Non-pigmented ciliary epithelial cell (primary cell): ENCODE measurements at regions not wholly inside any gene's neighbourhood (a gene's known extent, or its start where the extent isn't known, plus 50 kb on each side); places are given as distances from the start of the nearest gene placed in this dataset.
"Not testable (repeated sequence)": the region's sequence is repeated elsewhere in the genome, so short reads cannot be mapped to it uniquely, and the experiment has no call there.

Experiments
- DNase-seq: peaks from one replicate; pipeline ENCODE4 v3.0.0-alpha.2; 2010; ENCODE audit warnings: low read depth

DNA sequence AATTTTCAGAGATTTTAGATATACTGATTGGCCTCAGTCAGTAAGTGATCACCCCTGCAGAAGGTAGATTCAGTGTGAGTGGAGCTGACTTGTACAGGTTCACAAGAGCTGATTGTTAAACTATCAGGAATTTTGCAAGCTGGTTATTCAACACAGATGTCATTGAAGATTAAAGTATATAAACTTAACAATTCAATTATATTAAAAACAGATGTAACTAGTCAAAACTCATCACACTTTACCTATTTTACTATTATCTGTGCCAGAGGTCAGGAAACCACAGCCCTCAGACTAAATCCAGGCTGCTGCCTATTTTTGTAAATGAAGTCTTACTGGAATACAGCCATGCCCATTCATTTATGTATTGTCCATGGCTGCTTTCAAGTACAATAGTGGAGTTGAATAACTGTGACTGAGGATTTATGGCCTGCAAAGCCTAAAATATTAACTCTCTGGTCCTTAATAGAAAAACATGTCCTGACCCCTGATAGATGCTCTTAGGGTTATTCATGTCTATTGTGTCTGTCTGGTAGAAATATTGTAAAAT lies 429.3 kb upstream of the PDZRN3 start:
- DNase-seq, result no peak

DNA sequence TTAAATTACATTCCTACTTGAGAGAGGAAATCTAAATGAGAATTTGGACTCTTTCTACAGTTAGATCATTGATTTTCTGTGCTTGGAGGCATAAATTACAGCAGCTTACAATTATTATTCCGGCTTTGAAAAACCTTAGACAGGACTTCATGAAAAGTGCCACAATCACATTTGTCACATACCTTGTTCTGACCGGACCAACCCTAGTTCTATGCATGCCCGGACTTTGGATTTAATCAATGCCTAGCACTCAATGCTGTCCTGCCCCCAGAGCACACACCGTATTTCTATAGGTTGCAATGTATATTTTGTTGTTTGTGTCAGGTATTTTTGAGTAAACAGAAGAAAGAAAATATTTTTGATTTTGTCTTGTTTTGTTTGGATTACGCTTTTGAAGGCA lies 424.7 kb upstream of the PDZRN3 start:
- DNase-seq, result no peak

DNA sequence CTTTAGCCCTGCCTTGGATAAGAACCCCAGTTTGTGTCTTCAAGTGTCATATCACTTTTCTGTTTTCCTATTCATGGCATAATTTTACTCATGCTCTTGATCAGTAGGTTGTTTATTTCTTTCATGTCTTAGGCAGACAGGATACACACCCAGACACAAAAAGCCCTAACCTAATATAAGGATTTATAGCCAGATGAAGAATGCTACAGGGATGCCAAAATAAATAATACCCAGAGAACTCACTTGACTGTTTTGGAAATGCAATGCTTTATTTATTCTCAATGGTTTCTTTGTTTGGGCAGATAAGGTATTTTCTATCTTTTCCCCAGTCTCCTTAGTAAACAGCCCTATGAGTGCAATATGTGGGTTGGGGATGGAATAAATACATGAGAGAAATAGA lies 424.0 kb upstream of the PDZRN3 start:
- no peak for DNase-seq

DNA sequence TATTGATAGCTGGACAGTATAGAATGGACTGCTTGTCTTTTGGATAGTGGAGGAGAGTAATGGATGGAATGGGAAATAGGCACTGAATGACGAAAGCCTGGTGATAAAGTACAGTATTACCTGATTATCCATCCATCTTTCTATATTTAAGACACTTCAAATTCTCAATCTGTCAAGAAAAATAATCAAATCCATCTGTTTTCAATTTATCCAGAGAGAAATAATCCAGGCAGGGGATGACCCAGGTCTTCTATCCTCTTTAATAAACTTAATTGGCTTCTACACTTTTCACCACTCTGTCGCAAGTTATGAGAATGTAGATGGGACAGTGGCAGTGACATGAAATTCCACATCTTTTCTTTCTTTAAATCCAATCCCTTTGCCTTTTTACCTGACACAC lies 420.3 kb upstream of the PDZRN3 start:
- no peak for DNase-seq

DNA sequence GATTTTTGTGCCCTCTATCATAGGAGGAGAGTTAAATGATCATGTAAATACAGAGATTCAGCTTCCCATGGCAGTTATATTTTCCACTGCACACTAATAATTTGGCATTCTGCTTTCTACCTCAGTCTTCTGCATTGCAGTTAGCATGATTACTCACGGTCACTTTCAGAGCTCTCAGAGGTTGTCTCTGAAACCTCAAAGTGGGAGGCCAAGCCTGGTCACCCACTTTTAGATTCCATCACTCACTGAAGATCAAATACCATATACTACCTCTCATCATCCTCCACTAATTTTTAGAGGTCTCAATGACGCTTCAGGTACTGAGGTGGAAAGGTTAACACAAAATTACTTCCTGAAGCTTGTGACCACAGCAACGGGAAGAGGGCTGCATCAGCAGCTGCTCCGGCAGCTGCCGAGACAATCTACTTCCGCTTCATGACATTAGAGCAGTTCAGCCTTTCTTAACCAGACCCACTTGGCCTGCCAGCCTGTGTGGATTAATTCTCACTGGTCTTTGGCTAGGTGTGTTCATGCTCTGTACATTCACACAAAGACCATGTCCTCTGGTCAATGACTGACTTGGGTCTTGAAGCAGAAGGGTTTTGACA lies 416.4 kb upstream of the PDZRN3 start:
- no peak for DNase-seq

DNA sequence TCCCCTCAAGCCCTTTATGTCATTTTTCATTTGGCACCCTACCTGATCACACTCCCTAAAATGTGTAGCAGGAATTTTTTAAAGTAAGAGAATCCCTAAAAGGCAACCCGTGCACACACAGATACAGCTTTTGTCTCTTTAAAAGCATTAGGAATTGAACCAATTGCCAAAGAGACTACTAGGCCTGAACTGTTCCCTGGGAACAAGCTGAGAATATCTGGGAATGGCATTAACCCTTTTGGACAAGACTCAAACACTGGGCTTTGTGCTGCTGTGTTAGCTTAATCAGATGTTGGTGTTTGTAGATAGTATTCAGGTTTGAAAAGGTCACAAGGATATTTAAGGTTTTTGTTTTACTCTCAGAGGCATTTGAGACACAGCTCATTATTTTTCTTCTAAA lies 414.4 kb upstream of the PDZRN3 start:
- DNase-seq, result no peak

DNA sequence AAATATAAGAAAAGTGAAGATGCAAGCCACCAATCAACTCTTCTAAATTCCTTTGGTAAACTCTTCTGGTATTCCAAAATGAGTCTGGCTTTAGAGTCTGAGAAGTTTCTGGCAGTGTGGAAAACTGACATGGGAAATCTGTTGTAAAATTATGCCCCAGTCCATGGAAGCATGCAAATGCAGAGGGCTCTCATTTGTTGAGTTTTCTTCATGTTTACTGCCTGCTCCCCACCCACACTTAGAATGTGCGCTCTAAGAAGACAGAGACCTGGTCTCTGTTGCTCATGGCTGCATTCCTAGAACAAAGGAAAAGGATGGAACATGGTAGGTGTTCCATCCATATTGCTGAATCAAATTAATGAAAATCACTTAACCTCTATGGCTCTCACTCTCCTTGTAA lies 411.8 kb upstream of the PDZRN3 start:
- DNase-seq, result no peak

DNA sequence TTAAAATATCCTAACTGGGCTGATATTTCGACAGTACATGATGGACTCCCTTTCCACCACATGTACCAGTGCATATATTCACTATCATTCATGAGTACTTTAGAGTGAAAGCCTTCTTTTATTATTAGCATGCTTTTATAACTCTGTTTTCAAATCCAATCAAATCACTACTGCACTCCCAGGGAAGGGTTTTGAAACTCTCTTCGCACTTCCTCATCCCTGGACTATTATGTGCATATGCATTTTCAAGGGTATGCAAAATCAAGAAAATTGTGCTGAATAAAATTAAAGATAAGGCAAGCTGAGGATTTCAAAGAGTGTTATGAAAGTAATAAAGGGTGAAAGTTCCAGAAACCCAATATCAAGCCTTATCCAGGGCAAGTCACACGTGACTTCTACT lies 411.4 kb upstream of the PDZRN3 start:
- no peak for DNase-seq

DNA sequence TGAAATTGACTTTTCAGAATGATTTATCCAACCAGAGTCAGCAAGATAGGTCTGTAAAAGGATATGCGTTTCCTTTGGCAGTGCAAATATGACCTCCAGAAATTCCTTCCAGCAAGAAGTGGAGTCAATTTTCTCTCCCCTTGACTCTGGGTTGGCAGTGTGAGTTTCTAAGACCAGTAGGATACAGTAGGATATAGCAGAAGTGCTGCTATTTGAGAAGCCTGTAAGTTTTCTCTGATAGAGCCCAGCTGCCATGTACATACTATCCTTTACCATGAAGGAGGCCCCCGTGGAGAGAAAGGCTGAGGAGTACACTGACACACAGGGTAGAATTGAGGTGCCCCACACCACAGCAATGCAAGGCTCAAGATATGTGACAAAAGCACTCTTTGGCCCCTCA lies 409.1 kb upstream of the PDZRN3 start:
- no peak for DNase-seq

DNA sequence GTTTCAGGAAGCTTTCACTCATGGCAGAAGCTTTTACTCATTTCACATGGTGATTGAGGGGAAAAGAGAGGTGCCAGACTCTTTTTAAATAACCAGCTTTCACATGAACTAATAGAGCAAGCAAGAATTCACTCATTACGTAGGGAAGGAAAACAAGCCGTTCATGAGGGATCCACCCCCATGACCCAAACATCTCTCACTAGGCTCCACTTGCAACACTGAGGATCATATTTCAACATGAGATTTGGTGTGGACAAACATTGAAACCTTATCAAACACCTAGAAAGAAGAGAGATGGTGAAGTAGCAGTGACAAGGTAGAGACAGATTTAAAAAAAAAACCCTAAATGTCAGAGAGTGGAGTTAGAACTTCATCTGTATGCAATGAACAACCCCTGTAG lies 408.6 kb upstream of the PDZRN3 start:
- no peak for DNase-seq

DNA sequence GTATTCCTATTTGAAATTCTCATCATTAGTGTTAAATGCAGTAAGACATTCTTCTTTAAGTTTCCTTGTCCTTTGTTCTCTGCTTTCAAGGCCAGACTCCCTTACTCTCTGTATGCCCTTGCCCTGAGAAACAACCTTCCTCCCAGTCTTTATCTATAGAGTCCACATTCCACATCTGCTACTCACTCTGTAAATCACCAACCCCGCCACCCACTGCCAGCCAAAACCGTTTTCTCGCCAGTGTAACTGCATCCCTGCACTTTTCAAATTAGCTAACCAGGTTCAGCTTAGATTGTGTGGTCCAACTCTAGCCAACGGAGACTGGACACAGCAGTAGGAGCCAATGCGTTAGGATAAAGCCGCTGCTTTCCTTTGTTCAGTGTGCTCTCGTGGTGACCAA lies 402.4 kb upstream of the PDZRN3 start:
- DNase-seq, result no peak

DNA sequence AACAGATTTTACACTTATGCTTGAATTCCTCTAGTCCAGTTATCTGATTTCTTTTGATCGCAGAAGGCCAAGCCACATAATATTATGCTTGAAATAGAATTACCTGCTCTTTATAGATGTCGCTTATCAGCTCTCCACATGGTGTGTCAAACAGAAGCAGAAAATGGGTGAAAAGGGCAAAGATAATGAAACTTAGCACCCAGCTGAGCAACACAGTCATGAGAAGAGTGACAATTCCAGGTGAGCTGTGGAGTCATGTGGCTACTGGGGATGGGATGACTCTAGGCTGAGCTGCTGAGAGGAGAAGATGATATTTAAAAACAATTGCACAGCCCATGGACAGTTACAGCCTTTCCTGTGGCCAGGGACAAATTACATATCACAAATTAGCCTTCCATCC lies 398.7 kb upstream of the PDZRN3 start:
- DNase-seq, result no peak

DNA sequence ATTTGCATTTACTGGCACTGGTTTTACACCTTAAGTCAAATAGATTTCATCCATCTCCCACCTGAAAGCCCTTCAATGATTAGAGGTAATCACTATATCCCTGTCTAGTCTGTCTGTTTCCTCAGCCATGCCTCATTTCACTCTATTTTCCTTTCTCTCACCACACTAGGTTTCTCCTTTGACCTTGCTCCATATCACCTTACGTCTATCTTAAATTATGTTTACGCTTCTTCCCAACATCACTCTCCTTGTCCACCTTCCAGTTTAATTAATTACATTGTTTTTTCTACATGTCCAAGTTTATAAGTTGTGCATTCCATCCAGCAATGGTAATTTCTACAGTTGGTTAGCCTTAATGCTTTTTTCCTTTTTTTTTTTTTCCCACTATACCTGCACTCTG lies 396.7 kb upstream of the PDZRN3 start:
- DNase-seq, result no peak

DNA sequence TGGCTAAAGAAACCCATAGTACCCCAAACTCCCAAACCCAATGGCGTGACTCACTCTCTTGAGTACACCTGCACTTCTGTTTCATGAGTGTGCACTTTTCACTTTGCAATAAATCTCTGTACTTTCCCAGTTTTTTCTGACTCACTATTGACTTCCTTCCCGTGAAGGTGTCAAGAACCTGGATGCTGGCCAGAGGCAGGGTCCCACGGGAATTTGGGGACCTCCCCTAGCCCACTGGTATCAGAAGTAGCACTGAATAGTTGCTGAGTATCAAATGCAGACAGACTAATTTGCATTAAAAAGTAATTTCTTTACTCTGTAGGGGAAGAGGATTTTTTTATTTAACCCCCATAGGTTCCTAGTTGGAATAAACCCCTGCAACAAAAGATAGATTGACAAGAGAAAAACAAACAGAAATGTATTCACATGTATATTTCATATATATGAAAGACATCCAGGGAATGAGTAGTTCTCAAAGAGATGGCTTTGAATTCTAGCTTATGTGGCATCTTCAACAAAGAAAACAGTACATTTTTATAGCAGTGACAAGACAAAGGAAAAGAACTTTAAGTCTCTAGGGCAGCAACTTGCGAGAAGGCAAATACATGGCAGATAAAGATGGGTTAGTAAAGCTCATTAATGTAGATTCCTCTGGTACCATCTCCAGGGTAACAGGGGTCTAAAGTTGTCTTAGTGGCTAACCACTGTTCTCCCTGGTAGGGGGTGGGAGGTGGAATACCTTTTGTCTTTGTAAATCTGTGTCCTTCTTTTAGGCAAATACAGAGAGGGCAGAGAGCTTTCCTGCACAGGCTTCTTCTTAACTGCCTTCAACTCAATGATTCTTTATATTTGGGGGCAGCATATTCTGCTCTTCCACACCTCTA lies 385.5 kb upstream of the PDZRN3 start:
- no peak for DNase-seq

DNA sequence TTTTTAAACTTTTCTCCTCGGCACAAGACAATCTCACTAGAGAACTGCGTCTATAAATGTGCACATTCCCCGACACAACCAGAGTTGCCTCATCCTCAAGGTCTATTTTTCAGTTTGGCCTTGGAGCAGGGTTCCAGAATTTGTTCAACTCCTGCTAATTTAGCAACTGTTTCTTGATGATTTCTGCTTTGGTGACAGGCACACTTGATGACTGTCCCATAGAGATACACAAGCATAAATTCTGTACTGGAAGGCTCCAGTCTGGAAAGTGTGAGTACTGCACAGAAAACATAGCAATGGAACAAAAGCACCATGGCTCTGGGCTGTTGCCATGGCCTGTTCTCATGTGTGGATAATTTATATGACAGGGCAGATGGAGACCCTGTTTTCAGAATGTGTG lies 379.6 kb upstream of the PDZRN3 start:
- DNase-seq, result no peak

DNA sequence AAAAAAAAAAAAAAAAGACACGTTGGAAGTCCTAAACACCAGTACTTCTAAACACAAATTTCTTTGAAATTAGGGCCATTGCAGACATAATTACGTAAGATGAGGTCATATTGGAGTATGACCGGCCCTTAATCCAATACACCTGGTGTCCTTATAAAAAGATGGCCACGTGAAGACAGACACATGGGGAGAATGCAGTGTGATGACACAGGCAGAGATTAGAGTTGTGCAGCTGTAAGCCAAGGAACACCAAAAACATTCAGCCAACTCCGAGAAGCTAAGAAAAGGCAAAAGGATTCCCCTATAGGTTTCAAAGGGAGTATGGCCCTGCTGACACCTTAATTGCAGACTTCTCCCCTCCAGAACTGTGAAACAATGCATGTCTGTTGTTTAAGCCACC lies 379.0 kb upstream of the PDZRN3 start:
- no peak for DNase-seq

DNA sequence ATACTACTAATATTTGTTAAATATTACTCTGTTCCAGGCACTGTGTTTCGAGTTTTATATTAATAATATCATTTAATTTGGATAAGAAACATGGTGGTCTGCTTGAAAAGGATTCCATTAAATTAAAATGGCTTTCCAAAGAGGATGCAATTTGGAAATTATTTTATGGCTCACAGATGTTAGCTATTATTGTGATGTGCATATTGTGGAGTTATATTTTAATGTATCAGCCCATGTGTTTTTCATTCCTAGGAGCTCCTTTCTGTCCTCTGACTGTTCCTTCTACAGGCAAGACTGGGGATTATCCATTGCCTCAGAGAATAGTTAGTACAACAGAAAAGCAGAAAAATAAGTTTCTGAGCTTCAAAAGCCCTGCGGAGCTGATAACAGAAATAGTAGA lies 376.7 kb upstream of the PDZRN3 start:
- DNase-seq, result no peak

DNA sequence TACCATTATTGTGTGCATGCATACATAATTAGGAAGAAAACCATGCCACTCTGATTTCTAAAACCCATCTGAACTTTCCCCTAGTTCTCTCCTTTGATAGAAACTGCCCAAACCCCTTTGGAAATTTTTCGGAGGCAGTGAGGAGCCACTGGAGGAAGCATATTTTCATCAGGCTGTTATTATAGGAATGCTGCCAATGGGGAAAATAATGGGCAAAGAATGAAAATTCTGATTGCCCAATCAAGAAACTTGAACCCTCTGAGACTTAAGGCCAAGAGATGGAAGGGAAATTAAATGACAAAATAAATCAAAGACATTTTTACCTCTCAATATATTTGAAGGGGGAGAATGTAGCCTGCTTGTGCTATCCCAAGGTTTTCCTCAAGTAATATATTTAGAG lies 376.0 kb upstream of the PDZRN3 start:
- DNase-seq, result no peak

DNA sequence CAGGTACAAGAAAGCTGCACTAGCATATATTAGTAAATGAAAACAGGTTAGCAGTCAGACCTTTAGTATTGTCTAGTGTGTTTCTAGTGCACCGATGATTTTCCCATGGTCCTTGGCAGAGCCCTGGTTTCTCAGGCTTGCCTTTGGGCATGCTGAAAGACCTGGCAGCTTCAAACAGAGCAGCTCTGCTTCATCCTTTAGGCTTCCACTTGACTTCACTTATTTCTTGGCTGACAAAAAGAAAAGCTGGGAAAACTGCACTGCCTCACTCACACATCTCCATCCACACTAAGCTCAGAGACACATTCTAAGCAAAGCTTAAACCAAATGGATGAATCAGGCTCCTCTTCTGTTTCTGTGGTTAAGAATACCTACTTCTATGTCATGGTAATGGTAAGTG lies 374.8 kb upstream of the PDZRN3 start:
- DNase-seq, result no peak

DNA sequence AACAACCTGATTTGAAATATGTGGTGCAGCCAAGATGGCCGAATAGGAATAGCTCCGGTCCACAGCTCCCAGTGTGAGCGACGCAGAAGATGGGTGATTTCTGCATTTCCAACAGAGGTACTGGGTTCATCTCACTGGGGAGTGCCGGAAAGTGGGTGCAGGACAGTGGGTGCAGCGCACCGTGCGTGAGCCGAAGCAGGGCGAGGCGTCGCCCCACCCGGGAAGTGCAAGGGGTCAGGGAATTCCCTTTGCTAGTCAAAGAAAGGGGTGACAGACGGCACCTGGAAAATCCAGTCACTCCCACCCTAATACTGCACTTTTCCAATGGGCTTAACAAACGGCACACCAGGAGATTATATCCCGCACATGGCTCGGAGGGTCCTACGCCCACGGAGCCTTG lies 365.9 kb upstream of the PDZRN3 start:
- not testable (repeated sequence) for DNase-seq

DNA sequence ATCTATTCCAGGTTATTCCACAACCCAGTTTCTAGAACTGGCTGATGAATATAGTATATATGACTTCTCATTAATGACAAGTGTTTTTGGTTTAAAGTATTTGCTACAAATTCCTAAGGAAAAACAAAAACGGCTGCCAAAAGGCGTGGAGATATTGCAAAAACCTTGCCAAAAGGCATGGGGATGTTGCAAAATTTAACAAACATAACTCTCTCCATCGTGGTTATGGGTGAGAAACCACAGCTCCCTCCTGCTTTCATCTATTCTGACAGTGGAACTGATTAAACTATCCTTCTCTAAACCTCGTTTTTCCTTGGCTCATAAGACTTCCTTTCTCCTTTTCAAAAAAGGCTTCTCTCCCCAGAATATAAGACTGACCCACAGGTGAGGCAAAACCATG lies 342.0 kb upstream of the PDZRN3 start:
- DNase-seq, result no peak

DNA sequence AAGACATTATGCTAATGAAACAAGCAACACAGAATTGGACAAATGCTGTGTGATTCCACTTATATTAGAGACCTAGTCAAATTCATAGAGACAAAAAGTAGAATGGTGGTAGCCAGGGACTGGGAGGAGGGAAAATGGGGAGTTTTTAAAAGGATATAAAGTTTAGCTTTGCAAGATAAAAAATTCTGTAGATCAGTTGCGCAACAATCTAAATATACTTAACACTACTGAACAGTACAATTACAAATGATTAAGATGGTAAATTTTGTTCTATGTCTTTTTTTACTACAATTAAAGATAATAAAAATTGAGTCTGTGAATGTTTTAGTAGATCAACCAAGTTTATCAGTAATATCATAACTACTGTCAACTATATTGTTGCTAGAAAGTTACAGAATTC lies 340.1 kb upstream of the PDZRN3 start:
- no peak for DNase-seq

DNA sequence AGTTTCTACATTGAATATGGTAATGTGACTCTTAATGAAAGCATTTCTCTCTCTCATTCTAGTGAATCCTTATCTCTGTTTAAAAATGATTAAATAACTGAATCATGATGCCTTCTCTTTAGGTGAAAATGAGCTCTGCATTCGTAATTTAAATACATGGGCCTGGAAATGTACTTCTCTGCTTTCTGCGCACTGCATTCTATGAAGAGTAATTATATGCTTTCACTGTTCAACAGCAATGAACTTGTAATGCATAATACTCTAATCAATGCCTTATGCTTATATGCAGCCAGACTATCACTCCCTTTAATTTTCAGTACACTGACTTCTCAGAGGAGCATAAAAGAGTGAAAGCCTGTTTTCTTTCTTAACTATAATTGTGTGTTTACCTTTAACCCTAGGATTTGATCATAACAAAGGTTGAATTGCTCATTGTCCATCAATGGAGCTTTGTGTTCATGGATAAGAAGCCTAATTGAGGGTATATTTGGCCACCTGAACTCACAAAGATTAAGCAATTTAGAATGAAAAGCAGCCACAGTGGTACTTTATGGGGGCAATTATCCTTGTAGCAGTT lies 330.8 kb upstream of the PDZRN3 start:
- no peak for DNase-seq
